ENCODE measurements at regions not wholly inside any gene's neighbourhood (a gene's known extent, or its start where the extent isn't known, plus 50 kb on each side); places are given as distances from the start of the nearest gene placed in this dataset.
A peak's percentile ranks its signal among the peaks of the same experiment; 100 is the strongest.

GRCh38 chr11:127379686-127380085 is 379.1 kb upstream of the KIRREL3 start:
- peak in 1 of 6 donors; percentile 82 for DNase-seq (ENCODE audit: low read depth in 4 of 6, low spot score in 6 of 6)
- no peaks in the 10 kb centered on the region for H3K36me3 ChIP-seq (ENCODE audit: control insufficient read depth, insufficient read depth, low read length)
- H3K4me3 ChIP-seq (ENCODE audit: low read depth, low read length), result no peak overlapping the region
- WGBS (ENCODE audit: insufficient coverage), result no CpG with 5 or more reads among the region's 2 CpGs
- H3K4me1 ChIP-seq (ENCODE audit: control insufficient read depth, insufficient read depth, low read length), result peaks cover 3% of the 10 kb centered on the region
- no peaks in the 10 kb centered on the region for H3K9me3 ChIP-seq (ENCODE audit: control insufficient read depth, insufficient read depth, low read length)
- H3K27ac ChIP-seq (ENCODE audit: low read depth, low read length), result no peak overlapping the region
- H3K27me3 ChIP-seq (ENCODE audit: control insufficient read depth, insufficient read depth, low read length), result no peaks in the 10 kb centered on the region

GRCh38 chr11:127376301-127376700 is 375.7 kb upstream of the KIRREL3 start:
- H3K27ac ChIP-seq (ENCODE audit: low read depth, low read length), result no peak overlapping the region
- no peaks in the 10 kb centered on the region for H3K36me3 ChIP-seq (ENCODE audit: control insufficient read depth, insufficient read depth, low read length)
- H3K9me3 ChIP-seq (ENCODE audit: control insufficient read depth, insufficient read depth, low read length), result no peaks in the 10 kb centered on the region
- H3K4me3 ChIP-seq (ENCODE audit: low read depth, low read length), result no peak overlapping the region
- WGBS (ENCODE audit: insufficient coverage), result 78% methylated on average over 1 of the region's 2 CpGs
- no peaks in the 10 kb centered on the region for H3K4me1 ChIP-seq (ENCODE audit: control insufficient read depth, insufficient read depth, low read length)
- H3K27me3 ChIP-seq (ENCODE audit: control insufficient read depth, insufficient read depth, low read length), result no peaks in the 10 kb centered on the region
- no peak for DNase-seq (ENCODE audit: low read depth in 4 of 6, low spot score in 6 of 6)

- WGBS (ENCODE audit: insufficient coverage), result 80% methylated on average over 7 of the region's 8 CpGs
- Histone ChIP-seq H3K4me1 (ENCODE audit: control insufficient read depth, insufficient read depth, low read length) (no peaks in the 10 kb centered on the region), H3K4me3 (ENCODE audit: low read depth, low read length) (no peak overlapping the region), H3K36me3 (ENCODE audit: control insufficient read depth, insufficient read depth, low read length) (no peaks in the 10 kb centered on the region), H3K27ac (ENCODE audit: low read depth, low read length) (no peak overlapping the region), H3K9me3 (ENCODE audit: control insufficient read depth, insufficient read depth, low read length) (no peaks in the 10 kb centered on the region), H3K27me3 (ENCODE audit: control insufficient read depth, insufficient read depth, low read length) (no peaks in the 10 kb centered on the region)
- peak in 1 of 6 donors; percentile 62 for DNase-seq (ENCODE audit: low read depth in 4 of 6, low spot score in 6 of 6)
Observed at GRCh38 chr11:127369356-127369755, 368.8 kb upstream of the KIRREL3 start.

- no peaks in the 10 kb centered on the region for H3K36me3 ChIP-seq (ENCODE audit: control insufficient read depth, insufficient read depth, low read length)
- H3K4me3 ChIP-seq (ENCODE audit: low read depth, low read length), result no peak overlapping the region
- no peaks in the 10 kb centered on the region for H3K4me1 ChIP-seq (ENCODE audit: control insufficient read depth, insufficient read depth, low read length)
- H3K27me3 ChIP-seq (ENCODE audit: control insufficient read depth, insufficient read depth, low read length), result no peaks in the 10 kb centered on the region
- DNase-seq (ENCODE audit: low read depth in 4 of 6, low spot score in 6 of 6), result no peak
- WGBS (ENCODE audit: insufficient coverage), result 96% methylated on average over 13 of the region's 14 CpGs
- no peak overlapping the region for H3K27ac ChIP-seq (ENCODE audit: low read depth, low read length)
- no peaks in the 10 kb centered on the region for H3K9me3 ChIP-seq (ENCODE audit: control insufficient read depth, insufficient read depth, low read length)
Observed at GRCh38 chr11:127362754-127363308, 362.3 kb upstream of the KIRREL3 start.

GRCh38 chr11:127358160-127358559 is 357.6 kb upstream of the KIRREL3 start:
- Histone ChIP-seq H3K36me3 (ENCODE audit: control insufficient read depth, insufficient read depth, low read length) (no peaks in the 10 kb centered on the region), H3K4me1 (ENCODE audit: control insufficient read depth, insufficient read depth, low read length) (no peaks in the 10 kb centered on the region), H3K4me3 (ENCODE audit: low read depth, low read length) (no peak overlapping the region), H3K9me3 (ENCODE audit: control insufficient read depth, insufficient read depth, low read length) (no peaks in the 10 kb centered on the region), H3K27ac (ENCODE audit: low read depth, low read length) (no peak overlapping the region), H3K27me3 (ENCODE audit: control insufficient read depth, insufficient read depth, low read length) (no peaks in the 10 kb centered on the region)
- DNase-seq (ENCODE audit: low read depth in 4 of 6, low spot score in 6 of 6), result no peak
- no CpG with 5 or more reads among the region's 7 CpGs for WGBS (ENCODE audit: insufficient coverage)

GRCh38 chr11:127350476-127350875 is 349.9 kb upstream of the KIRREL3 start:
- no peaks in the 10 kb centered on the region for H3K36me3 ChIP-seq (ENCODE audit: control insufficient read depth, insufficient read depth, low read length)
- no peak overlapping the region for H3K4me3 ChIP-seq (ENCODE audit: low read depth, low read length)
- H3K9me3 ChIP-seq (ENCODE audit: control insufficient read depth, insufficient read depth, low read length), result peaks cover 1% of the 10 kb centered on the region
- no peaks in the 10 kb centered on the region for H3K27me3 ChIP-seq (ENCODE audit: control insufficient read depth, insufficient read depth, low read length)
- no peaks in the 10 kb centered on the region for H3K4me1 ChIP-seq (ENCODE audit: control insufficient read depth, insufficient read depth, low read length)
- DNase-seq (ENCODE audit: low read depth in 4 of 6, low spot score in 6 of 6), result no peak
- no CpG with 5 or more reads among the region's 3 CpGs for WGBS (ENCODE audit: insufficient coverage)
- no peak overlapping the region for H3K27ac ChIP-seq (ENCODE audit: low read depth, low read length)

- peak; percentile 35 to 91 (median 49) for DNase-seq (ENCODE audit: low read depth in 4 of 6, low spot score in 6 of 6)
- no peak overlapping the region for H3K4me3 ChIP-seq (ENCODE audit: low read depth, low read length)
- no peaks in the 10 kb centered on the region for H3K36me3 ChIP-seq (ENCODE audit: control insufficient read depth, insufficient read depth, low read length)
- H3K9me3 ChIP-seq (ENCODE audit: control insufficient read depth, insufficient read depth, low read length), result peaks cover 1% of the 10 kb centered on the region
- H3K27me3 ChIP-seq (ENCODE audit: control insufficient read depth, insufficient read depth, low read length), result no peaks in the 10 kb centered on the region
- H3K27ac ChIP-seq (ENCODE audit: low read depth, low read length), result no peak overlapping the region
- 50% methylated on average over 2 of the region's 12 CpGs for WGBS (ENCODE audit: insufficient coverage)
- no peaks in the 10 kb centered on the region for H3K4me1 ChIP-seq (ENCODE audit: control insufficient read depth, insufficient read depth, low read length)
Observed at GRCh38 chr11:127345819-127346459, 345.4 kb upstream of the KIRREL3 start.

- Histone ChIP-seq H3K4me1 (ENCODE audit: control insufficient read depth, insufficient read depth, low read length) (no peaks in the 10 kb centered on the region), H3K4me3 (ENCODE audit: low read depth, low read length) (no peak overlapping the region), H3K27ac (ENCODE audit: low read depth, low read length) (no peak overlapping the region), H3K9me3 (ENCODE audit: control insufficient read depth, insufficient read depth, low read length) (no peaks in the 10 kb centered on the region), H3K27me3 (ENCODE audit: control insufficient read depth, insufficient read depth, low read length) (no peaks in the 10 kb centered on the region), H3K36me3 (ENCODE audit: control insufficient read depth, insufficient read depth, low read length) (no peaks in the 10 kb centered on the region)
- no CpG with 5 or more reads among the region's 1 CpG for WGBS (ENCODE audit: insufficient coverage)
- DNase-seq (ENCODE audit: low read depth in 4 of 6, low spot score in 6 of 6), result no peak
Observed at GRCh38 chr11:127340438-127340837, 339.9 kb upstream of the KIRREL3 start.

- no peaks in the 10 kb centered on the region for H3K9me3 ChIP-seq (ENCODE audit: control insufficient read depth, insufficient read depth, low read length)
- H3K27ac ChIP-seq (ENCODE audit: low read depth, low read length), result no peak overlapping the region
- H3K4me3 ChIP-seq (ENCODE audit: low read depth, low read length), result no peak overlapping the region
- 100% methylated on average over 1 of the region's 1 CpG for WGBS (ENCODE audit: insufficient coverage)
- no peak for DNase-seq (ENCODE audit: low read depth in 4 of 6, low spot score in 6 of 6)
- H3K36me3 ChIP-seq (ENCODE audit: control insufficient read depth, insufficient read depth, low read length), result no peaks in the 10 kb centered on the region
- no peaks in the 10 kb centered on the region for H3K27me3 ChIP-seq (ENCODE audit: control insufficient read depth, insufficient read depth, low read length)
- H3K4me1 ChIP-seq (ENCODE audit: control insufficient read depth, insufficient read depth, low read length), result no peaks in the 10 kb centered on the region
Observed at GRCh38 chr11:127339376-127339775, 338.8 kb upstream of the KIRREL3 start.
